Cerebellar cortex (tissue), 1 donor: ENCODE measurements at regions not wholly inside any gene's neighbourhood (a gene's known extent, or its start where the extent isn't known, plus 50 kb on each side); places are given as distances from the start of the nearest gene placed in this dataset.
"Not testable (repeated sequence)": the region's sequence is repeated elsewhere in the genome, so short reads cannot be mapped to it uniquely, and the experiment has no call there.

Experiments
- DNase-seq: peaks from one replicate; pipeline ENCODE4 v3.0.0-alpha.2; 2015; ENCODE audit warnings: low spot score

DNA sequence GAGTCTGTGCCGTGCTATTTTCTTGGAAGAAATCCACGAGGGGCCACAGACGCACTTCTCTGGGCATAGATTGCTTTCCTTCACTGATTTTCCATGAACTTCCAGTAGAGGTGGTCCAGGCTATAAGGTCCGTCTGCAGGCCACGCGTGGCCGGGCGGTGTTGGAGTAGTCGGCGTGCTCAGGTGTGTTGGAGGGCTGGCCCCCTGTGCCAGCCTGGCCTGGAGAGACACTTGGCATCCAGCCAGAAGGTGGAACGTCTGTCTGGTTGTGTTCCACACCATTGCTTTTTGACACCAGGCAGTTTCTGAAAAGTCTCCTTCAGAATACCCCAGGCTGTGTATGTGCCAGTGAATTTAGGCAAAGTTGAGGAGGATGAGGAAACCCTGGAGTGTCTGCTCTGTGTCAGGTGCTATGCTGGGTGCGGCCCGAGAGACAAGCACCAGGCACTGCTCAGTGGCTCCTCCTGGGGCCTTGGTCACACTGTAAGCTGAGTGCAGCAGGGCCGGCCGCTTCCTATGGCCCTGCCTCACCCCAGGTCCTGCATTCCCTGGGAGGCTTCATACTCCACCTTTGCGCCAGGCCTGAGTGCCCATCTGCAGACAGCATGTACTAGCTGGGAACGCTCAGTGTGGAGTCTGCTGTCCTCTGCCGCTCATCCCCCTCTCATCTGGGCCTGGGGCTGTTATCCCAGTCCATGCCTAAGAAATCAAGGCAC, 52.1 kb upstream of the TAMM41 start:
- no peak for DNase-seq

GRCh38 chr3:11899389-11899788, 52.7 kb upstream of the TAMM41 start:
- DNase-seq = not testable (repeated sequence)

GRCh38 chr3:11899826-11900225, 53.1 kb upstream of the TAMM41 start:
- no peak for DNase-seq

DNA sequence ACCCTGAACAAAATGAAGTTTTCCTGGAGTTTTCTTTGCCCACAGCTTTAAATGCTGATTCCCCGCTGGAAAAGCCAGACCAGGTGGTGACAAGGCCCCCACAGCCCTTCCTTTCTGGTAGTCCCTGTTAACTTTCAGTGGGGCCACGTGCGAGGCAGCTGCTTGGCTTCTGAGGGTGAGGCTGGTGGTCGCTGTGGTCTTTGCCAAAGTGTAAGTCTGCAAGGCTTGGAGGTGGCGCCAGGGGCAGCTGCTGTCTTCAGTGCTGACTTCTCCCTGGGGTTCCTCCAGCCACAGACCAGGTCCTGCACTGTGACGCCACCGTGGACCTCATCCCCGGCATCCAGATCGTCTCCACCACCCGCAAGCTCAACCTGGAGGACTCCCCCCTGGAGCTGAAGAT, 54.1 kb upstream of the TAMM41 start:
- no peak for DNase-seq

DNA sequence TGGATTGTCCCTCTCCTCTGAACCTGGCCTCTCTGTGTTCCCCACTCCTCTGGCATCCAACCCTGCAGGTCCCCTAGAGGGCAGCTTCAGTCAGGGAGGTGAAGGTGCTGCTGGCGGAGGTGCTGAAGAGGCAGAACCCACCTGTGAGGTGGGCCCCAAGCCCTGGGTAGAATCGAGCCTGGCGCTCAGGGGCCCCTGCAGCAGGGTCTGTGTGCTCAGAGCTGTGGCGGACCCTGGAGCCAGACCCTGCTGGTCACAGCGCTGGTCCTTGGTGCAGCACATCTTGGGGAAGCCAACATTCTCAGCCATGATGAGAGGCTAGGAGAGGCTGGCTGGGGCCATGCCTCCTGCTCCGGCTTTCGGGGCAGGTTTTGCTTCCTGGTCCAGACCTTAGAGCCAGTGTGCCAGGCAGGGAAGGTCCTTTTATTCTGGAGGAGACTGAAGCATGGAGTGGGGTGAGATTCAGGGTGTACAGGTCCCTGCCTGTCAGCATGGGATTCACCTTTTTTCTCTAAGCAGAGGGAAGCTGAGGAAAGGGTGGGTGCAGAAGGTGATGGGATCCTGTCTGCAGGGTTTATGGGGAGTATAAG, 54.7 kb upstream of the TAMM41 start:
- DNase-seq = no peak

DNA sequence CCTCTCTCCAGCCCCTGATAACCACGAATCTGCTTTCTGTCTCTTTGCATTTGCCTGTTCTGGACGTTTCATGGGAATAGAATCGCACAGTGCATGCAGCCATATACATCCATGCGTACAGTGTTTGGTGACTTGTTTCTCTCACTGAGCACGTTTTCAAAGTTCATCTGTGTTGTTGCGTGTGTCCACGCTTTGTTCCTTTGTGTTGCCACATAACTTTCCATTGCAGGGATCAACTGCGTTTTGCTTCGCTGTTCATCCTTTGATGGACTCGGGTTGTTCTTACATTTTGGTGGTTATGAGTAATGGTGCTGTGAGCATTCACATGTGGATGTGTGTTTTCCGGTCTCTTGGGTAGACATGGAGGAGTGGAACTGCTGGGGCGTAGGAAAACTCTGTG, 56.4 kb upstream of the TAMM41 start:
- no peak for DNase-seq

- DNase-seq = no peak
Observed at GRCh38 chr3:11903447-11903846, 56.8 kb upstream of the TAMM41 start.

- DNase-seq = no peak
Observed at GRCh38 chr3:11904157-11904556, 57.5 kb upstream of the TAMM41 start.

GRCh38 chr3:11906407-11906806, 59.7 kb upstream of the TAMM41 start:
- no peak for DNase-seq

DNA sequence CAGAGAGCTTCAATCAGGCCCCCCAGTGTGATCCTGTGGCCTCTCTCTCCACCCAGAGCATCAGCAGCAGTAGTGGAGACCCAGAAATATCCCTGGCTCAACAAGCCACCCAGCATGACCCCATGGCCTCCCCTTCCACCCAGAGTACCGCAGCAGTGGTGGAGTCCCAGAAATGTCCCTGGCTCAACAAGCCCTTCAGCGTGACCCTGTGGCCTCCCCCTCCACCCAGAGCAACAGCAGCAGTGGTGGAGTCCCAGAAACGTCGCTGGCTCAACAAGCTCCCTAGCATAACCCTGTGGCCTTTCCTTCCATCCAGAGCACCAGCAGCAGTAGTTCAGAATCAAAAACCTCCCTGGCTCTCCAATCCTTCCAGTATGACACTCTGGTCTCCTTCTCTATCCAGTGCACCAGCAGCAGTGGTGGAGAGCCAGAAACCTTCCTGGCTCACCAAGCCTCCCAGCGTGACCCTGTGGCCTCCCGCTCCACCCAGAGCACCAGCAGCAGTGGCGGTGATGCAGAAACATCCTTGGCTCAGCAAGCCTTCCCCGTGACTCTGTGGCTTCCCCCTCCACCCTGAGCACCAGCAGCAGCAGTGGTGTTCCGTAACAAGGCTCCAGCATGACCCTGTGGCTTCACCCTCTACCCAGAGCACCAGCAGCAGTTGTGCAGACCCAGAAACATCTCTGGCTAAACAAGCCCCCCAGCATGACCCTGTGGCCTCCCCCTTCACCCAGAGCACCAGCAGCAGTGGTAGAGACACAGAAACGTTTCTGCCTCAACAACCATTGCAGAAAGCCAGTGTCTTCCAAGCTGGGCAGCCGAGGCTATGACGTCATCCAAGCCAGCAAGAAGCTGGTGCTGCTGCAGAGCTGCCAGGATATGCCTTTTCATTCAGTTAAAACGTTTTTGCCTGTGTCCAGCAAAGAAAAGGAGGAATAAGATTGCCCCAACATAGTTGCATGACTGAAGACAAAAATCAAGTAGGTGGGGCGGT, 61.3 kb upstream of the TAMM41 start:
- peak; percentile 86 for DNase-seq

DNA sequence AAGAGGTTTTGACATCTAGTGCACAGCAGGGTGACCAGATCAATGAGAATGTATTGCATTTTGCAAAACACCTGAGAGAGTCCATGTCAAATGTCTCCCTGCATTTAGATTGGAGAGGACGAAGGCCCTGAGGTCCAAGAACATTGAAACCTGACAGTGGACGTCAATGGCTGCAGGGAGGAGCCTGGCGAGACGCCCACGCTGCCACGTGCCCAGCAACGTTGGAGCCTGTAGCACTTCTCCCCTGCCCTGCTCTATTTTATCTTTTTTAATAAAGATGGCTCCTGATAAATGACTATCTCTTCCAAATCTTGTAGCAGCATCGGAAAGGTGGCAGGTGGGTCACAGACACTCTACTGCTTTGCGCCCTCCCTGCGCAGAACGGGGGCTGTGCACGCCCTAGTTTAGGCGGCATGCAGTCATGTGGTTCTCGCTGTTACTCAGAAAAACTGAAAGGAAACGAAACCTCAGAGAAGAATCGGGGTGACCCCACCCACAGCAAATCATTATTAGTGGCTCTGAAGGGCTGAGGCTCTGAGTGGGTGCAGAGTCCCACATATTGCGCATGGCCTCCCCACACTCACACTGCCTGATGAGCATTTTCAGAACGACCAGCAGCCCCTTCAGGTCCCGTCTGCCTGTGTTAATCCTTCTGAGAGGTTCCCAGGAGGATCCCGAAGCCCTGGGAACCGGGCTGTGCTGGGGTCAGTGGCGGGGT, 62.5 kb upstream of the TAMM41 start:
- DNase-seq = no peak

- DNase-seq = peak; percentile 6
Observed at GRCh38 chr3:11909726-11910125, 63.0 kb upstream of the TAMM41 start.

GRCh38 chr3:11910216-11910930, 63.7 kb upstream of the TAMM41 start:
- peak; percentile 68 for DNase-seq

DNA sequence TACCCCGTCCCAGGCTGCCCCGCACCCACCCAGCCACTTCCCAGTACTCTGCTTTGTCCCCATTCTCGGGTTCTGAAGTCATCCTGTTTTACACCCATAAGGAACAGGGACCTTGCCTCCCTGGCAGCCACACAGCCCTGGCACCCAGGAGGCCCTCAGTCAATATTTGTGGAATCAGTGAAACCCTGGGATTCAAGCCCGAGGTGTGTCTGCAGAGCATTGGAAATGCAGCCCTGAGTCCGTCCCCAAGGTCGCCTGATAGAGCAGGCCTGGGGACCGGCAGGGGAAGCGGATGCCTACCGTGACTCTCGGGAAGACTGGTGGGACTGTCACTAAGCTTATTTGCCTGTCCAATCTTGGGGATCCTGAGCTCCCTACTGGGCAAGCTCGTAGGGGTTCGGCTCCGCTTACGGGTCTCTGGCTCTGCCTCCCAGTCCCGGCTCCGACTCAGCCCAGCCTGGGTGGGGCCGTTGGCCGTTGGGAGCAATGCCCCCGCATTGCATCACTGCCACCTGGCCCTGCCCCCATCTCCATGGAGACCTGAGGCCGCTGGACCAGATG, 64.4 kb upstream of the TAMM41 start:
- peak; percentile 66 for DNase-seq

DNA sequence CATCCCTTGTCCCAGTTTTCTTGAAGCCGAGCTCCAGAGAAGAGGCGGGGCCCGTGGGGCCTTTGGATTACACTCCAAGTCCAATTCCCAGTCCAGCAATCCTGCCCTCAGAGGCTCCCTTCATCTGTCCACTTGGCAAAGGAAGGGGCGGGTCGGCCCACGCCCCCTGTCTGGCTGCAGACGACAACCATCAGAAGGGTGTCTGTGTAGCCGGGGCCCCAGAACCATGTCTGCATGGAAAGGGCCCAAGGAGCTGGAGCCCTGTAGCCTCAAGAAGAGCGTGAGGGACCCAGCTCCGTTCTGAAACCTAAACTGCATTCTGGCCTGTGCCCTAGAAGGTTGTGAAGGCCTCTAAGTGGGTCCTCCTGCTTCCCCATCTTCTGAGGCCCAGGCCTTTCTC, 65.2 kb upstream of the TAMM41 start:
- not testable (repeated sequence) for DNase-seq

GRCh38 chr3:11913316-11913715, 66.6 kb upstream of the TAMM41 start:
- no peak for DNase-seq

DNA sequence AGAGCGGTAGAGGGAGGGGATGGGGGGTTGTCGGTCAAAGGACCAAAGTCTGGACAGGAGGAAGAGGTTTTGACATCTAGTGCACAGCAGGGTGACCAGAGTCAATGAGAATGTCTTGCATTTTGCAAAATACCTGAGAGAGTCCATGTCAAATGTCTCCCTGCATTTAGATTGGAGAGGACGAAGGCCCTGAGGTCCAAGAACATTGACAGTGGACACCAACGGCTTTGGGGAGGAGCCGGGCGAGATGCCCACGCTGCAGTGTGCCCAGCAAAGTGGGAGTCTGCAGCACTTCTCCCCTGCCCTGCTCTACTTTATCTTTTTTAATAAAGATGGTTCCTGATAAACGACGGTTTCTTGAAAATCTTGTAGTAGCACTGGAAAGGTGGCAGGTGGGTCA, 67.4 kb upstream of the TAMM41 start:
- DNase-seq = no peak

GRCh38 chr3:11914651-11915050, 68.0 kb upstream of the TAMM41 start:
- DNase-seq = no peak

- DNase-seq = no peak
Observed at GRCh38 chr3:11915621-11916424, 69.1 kb upstream of the TAMM41 start.

DNA sequence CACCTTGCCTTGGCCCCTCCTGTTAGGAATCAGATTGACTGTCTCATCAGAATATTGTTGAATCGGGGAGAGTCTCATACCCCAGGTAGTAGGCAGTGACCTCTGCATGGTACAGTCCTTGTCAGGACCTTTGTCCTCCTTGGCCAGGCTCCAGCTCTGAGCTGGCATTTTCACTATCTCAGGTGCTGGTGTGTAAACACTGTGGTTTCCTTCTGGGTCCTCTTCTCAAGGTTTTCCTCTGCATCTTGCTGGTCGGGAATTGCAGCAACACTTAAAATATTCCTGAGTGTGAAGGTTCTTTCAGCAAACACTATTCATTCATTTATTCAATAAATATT, 69.7 kb upstream of the TAMM41 start:
- not testable (repeated sequence) for DNase-seq
